ENCODE measurements at regions not wholly inside any gene's neighbourhood (a gene's known extent, or its start where the extent isn't known, plus 50 kb on each side); places are given as distances from the start of the nearest gene placed in this dataset.

DNA sequence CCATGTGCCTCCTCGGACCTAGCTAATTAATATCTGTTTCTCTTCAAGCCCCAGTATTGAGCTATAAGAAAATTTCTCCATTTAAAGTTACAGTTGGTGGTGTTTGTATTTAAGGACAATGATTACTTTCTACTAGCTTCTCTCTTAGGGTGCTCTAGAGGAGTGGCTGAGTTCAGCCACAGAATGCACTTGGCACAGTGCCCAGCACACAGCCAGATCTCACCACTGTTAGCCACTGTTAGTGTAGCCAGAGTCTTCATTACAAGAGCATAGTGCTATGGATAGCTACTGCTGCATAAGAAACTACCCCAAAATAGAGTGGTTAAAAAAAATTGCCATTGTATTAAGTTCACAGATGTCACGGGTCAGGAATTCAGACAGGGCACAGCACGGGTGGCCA lies 421.3 kb downstream of the BCOR start:
- H4K91ac ChIP-seq (ENCODE audit: insufficient read length, low read depth, low read length), result no peak overlapping the region
- no peak overlapping the region for H3K27ac ChIP-seq (ENCODE audit: insufficient read length, low read depth, low read length)
- no peak overlapping the region for H3K56ac ChIP-seq (ENCODE audit: insufficient read length, low read depth, low read length)
- no peak overlapping the region for H3K18ac ChIP-seq (ENCODE audit: insufficient read length, low read depth, low read length)
- H2BK15ac ChIP-seq (ENCODE audit: low read depth, low read length), result no peak overlapping the region
- H4K5ac ChIP-seq (ENCODE audit: insufficient read length, low read depth, low read length), result no peak overlapping the region
- H3K36me3 Mint-ChIP-seq (ENCODE audit: insufficient read depth in 1 of 3, low read depth in 3 of 3), result peaks cover 2 to 13% (median 6%) of the 10 kb centered on the region in 3 experiments
- no CpG with 5 or more reads among the region's 3 CpGs for WGBS (ENCODE audit: extremely low coverage, insufficient read length, low lambda C conversion rate)
- H3T11ph ChIP-seq (ENCODE audit: low read length), result no peak overlapping the region
- no peak overlapping the region for H3K23ac ChIP-seq (ENCODE audit: insufficient read length, low read depth, low read length)
- H3K27me3 Mint-ChIP-seq (ENCODE audit: low read depth), result peaks cover 9% of the 10 kb centered on the region; the same call in 1 of the 2 replicates
- no peaks in the 10 kb centered on the region for H3K9me3 ChIP-seq (ENCODE audit: control insufficient read depth, low read depth, low read length)
- peaks cover 4% of the 10 kb centered on the region; the same call in 1 of the 2 replicates for H3K4me1 ChIP-seq (ENCODE audit: insufficient read depth, low read length)
- H2BK20ac ChIP-seq (ENCODE audit: low read depth, low read length, poor library complexity, severe bottlenecking), result no peak overlapping the region
- no peak overlapping the region for H3K4ac ChIP-seq (ENCODE audit: low read depth, low read length)
- peaks cover 69 to 73% of the 10 kb centered on the region in 2 experiments for H3K9me3 Mint-ChIP-seq
- DNase-seq, result no peak
- H2BK12ac ChIP-seq (ENCODE audit: insufficient read length, low read depth, low read length), result no peak overlapping the region
- no peak overlapping the region for H2AFZ ChIP-seq (ENCODE audit: low read length)
- no peaks in the 10 kb centered on the region for H4K20me1 ChIP-seq (ENCODE audit: control insufficient read depth, insufficient read depth, insufficient read length)
- H3K4me1 Mint-ChIP-seq, result peaks cover 5 to 8% of the 10 kb centered on the region in 2 experiments; a peak in 3 of 4 replicates
- H2AK5ac ChIP-seq (ENCODE audit: insufficient read length, low read length), result no peak overlapping the region
- H3K23me2 ChIP-seq (ENCODE audit: insufficient read length, low read depth, low read length, poor library complexity, severe bottlenecking), result no peaks in the 10 kb centered on the region
- no peak overlapping the region for H3K27ac Mint-ChIP-seq
- H3K79me1 ChIP-seq (ENCODE audit: insufficient read depth, low read depth, low read length, poor library complexity, severe bottlenecking), result no peaks in the 10 kb centered on the region
- no peak overlapping the region for H3K4me2 ChIP-seq (ENCODE audit: insufficient read depth, insufficient read length, low read length)
- no peak overlapping the region for H3K14ac ChIP-seq (ENCODE audit: insufficient read depth, low read length)
- no peaks in the 10 kb centered on the region for H3K79me2 ChIP-seq (ENCODE audit: insufficient read depth, low read length)
- no peak overlapping the region for H2BK5ac ChIP-seq (ENCODE audit: insufficient read length, low read length)
- no peaks in the 10 kb centered on the region for H3K27me3 ChIP-seq (ENCODE audit: insufficient read depth, low read length)
- no peak overlapping the region for H3K4me3 Mint-ChIP-seq
- H4K8ac ChIP-seq (replicated peaks; ENCODE audit: insufficient read length, low read depth, low read length), result no peak overlapping the region
- no peak for TF ChIP-seq CTCF (conservative IDR thresholded peaks at IDR 0.05)
- H3K9ac ChIP-seq (ENCODE audit: extremely low read depth, insufficient read length, low read length), result no peak overlapping the region
- H2BK120ac ChIP-seq (ENCODE audit: low read depth, low read length, poor library complexity, severe bottlenecking), result no peak overlapping the region

Data from H9 (cell line).